GM20000 (cell line): ENCODE measurements at regions not wholly inside any gene's neighbourhood (a gene's known extent, or its start where the extent isn't known, plus 50 kb on each side); places are given as distances from the start of the nearest gene placed in this dataset.

Source experiments
- DNase-seq: peaks from one replicate; pipeline ENCODE4 v3.0.0; 2012; ENCODE audit warnings: low spot score
- TF ChIP-seq, protein P1 (sequence below): IDR thresholded peaks from 2 replicates; pipeline ENCODE4 v1.5.1; 2012; ENCODE audit warnings: mild to moderate bottlenecking, control low read depth; ENCODE audit errors: extremely low read depth, missing control alignments

DNA sequence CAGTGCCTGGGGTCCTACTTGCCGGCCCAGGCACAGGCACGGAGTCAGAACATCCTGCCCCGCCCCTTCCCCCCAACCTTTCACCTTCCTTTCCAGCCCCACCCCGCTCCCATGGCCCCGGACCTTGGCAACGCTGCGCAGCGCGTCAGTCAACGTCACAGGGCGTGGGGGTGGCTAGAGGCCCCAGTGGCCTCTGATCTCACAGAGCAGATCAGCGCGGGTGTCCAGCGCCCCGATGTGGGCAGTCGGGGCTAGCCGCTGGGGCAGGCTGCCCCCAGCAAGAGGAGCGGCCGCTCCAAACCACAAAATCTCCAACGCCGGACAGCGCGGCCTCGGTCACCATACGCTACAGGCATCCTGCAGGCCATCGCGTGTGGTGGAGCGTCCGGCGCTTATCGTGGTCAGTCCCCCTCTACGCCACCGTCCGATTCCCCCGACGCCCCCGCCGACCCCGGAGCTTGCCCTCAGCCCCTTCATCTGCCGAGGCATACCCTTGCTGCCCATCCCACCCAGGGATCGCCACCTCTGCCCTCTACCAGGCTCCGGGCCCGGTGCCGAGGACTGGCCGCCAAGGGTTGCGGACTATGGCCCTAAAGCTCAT is 69.6 kb upstream of the APOOL start:
- DNase-seq: no peak
- TF ChIP-seq, protein P1, sequence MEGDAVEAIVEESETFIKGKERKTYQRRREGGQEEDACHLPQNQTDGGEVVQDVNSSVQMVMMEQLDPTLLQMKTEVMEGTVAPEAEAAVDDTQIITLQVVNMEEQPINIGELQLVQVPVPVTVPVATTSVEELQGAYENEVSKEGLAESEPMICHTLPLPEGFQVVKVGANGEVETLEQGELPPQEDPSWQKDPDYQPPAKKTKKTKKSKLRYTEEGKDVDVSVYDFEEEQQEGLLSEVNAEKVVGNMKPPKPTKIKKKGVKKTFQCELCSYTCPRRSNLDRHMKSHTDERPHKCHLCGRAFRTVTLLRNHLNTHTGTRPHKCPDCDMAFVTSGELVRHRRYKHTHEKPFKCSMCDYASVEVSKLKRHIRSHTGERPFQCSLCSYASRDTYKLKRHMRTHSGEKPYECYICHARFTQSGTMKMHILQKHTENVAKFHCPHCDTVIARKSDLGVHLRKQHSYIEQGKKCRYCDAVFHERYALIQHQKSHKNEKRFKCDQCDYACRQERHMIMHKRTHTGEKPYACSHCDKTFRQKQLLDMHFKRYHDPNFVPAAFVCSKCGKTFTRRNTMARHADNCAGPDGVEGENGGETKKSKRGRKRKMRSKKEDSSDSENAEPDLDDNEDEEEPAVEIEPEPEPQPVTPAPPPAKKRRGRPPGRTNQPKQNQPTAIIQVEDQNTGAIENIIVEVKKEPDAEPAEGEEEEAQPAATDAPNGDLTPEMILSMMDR: no peak
